Posterior cingulate gyrus (tissue), 11 donors: ENCODE measurements at regions not wholly inside any gene's neighbourhood (a gene's known extent, or its start where the extent isn't known, plus 50 kb on each side); places are given as distances from the start of the nearest gene placed in this dataset.
"Not testable (repeated sequence)": the region's sequence is repeated elsewhere in the genome, so short reads cannot be mapped to it uniquely, and the experiment has no call there.

Experiments
- DNase-seq, 10 donors: peaks; one replicate each; pipeline versions ENCODE4 v3.0.0 to v3.0.0-alpha.2; 2020 to 2021; ENCODE audit warnings: mixed read lengths in 3 of 10
- intact Hi-C: fragments of 100-400 bp; cut with DNase I; formaldehyde crosslinking; loops from one replicate; pipeline ENCODE4 v1.15.1; 2023

DNA sequence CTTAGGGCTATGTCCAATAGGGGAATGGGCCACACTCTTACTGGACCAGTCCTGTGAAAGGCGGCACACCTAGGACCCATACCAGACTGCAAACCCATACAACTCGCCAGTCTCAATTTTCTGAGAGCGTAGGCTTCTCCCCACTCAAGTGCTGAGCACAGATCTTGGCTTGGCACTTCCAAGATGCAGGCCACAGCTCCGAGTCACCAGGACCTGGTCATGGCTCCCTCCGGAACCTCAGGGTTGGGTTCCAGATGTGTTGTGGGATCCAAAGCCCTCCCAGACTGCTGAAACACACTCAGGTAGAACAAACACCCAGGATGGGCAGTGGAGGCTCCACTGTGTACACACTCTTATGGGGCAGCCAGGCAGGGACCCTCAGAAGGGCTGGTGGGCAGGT, 103.3 kb downstream of the TMEM144 start:
- intact Hi-C loops: no loop called here

DNA sequence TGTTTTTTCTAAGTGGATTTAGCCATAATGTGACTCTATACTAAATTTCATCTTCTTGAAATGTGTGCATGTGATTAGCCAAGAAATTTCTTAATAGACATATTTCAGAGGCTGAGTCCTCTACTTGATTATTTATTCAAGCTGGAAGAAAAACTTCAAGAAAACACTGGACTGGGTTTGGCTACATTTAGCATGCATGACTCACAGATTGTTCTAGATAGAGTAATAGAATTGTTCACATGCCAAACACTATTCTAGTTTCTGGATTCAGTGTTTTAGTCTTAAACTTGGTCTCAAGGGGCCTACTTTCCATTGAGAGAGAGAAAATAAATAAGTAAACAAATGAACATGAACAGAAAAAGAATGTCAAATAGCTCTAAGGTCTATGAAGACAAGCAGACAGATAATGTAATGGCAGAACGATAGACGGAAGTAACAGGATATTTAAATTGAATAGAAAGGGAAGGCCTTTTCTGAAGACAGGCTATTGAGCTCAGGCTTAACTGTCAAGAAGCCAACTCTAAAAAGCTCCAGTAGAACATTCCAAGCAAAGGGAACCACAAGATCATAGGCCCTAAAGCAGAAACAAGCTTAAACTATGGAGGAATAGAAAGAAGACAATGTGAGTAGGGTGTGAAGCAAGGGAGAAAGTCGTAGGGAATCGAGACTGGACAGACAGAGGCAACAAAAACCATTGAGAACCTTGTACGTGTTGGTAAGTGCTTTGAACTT, 104.6 kb downstream of the TMEM144 start:
- intact Hi-C loops: no loop called here
- no peak for DNase-seq

More for the DNA sequence above, 103.3 kb downstream of the TMEM144 start:
- no peak for DNase-seq

DNA sequence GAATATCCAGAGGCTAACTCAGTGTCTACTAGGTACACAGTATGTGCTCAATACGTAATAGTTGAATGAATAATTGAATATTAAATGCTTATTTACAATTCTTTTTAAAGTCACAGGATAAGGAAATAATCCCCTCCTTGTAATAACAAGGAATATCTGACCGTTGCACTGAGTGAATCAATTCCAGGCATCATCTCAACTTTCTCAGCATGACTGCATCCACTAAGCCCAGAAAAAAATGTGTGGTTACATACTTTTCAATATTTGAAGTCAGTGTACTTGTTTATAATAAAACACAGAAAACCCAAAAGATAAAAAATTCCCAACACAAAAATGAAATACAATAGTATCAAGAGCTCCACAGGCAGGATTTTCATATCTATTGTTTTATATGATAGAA, 105.4 kb downstream of the TMEM144 start:
- intact Hi-C loops: no loop called here
- DNase-seq: no peak

DNA sequence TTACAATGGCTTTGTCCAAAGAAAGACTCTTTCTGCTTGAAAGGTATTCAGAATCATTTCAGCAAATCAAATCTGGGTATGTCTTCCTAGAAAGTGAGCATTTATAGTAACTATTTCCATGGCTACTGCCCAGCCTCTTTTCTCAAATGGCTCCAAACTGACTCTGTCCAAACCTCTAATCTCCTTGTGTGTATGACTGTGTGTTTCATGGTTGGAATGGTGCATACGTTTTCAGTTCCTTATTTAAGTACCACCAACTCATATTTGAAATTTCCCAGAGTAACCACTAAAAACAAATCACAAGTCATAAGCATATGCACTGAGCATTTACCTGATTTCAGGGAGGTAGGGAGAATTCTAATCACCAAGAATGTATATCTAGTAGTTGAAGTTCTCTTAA, 106.0 kb downstream of the TMEM144 start:
- DNase-seq: no peak
- intact Hi-C loops: no loop called here

DNA sequence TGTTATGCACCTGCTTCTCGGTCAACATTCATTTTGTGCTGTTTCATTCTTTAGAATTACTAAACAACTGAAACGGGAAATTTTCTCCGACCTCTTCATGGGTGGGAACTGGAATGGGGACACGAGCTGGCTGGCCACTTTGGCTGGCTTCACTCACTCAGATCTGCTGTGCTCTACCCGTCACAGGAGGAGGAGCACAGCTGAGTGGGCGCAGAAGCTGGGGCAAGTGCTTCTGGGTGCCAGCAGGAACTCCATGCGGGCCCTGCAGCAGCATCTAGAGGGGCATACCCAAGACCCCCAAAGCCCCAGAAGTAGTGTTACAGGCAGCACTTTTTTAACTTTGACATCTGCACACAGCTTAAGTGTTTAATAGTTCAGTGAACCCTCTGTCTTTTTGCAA, 109.6 kb downstream of the TMEM144 start:
- intact Hi-C loops: no loop called here
- DNase-seq: peak in 1 of 10 donors; percentile 75

DNA sequence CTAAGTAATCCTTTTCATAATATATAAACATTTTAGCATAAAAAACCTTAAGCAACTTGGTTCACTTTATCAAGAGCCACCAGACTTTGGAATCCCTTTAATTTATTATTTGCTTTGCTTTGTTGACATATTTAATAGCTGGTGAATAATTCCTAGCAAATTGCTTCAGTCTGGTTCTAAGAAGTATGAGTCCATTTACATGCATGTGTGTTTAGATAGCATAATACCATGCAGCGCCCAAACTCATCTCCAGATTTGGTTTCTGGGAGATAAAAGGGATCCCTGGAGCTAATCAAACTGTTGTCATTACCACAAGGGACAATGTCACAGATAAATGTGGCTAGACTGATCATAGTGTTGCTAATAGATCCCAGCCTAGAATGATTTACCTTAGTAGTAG, 111.8 kb downstream of the TMEM144 start:
- intact Hi-C loops: no loop called here
- DNase-seq: no peak

DNA sequence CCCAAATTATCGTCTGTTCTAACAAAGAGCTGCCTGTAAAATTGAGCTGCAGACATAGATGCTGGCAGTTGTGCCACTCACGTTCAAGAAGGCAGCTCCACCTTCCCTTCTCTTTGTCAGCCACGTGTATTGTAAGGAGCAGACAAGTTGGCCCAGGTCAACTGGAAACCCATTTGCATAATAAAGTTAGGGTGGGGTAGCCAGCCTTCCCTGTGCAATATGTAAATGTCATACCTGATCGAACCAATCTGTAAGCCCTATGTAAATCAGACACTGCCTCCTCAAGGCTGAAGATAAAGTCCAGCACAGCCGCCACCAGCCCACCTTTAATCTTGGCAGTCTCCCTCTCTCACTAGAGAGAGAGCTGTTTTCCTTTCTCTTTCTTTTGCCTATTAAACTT, 117.2 kb downstream of the TMEM144 start:
- intact Hi-C loops: no loop called here
- no peak for DNase-seq

DNA sequence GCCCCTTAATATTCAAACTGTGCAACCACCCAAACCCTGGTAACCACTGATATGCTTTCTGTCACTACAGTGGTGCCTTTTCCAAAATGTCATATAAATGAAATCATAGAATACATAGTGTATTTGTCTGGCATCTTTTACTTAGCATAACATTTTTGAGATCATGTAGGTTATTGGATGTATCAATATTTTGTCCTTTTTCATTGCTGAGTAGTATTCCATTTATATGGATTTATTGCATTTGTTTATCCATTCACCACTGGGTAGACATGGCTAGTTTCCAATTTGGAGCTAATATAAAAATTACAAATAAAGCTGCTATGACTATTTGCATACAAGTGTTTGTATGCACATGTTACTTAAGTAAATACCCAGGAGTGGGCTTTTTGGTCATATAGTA, 121.6 kb downstream of the TMEM144 start:
- DNase-seq: no peak
- intact Hi-C loops: no loop called here

DNA sequence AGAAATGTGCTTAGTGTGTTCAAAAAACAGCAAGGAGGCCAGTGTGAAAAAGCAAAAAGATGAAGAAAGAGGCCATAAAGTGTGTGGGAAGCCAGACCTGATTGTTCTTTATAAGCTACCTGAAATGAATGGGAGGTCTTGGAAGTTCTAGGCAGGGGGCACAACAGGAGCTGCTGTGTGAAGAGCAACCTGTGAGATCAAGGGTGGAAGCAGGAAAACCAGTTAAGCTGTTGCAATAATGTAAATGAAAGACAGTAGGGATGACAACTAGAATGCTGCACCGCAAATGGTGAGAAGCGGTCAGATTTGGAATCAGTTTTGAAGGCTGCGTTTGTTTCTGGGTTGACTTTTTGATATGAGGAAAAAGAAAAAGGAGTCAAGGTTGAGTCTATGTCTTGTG, 123.5 kb downstream of the TMEM144 start:
- DNase-seq: no peak
- intact Hi-C loops: no loop called here

DNA sequence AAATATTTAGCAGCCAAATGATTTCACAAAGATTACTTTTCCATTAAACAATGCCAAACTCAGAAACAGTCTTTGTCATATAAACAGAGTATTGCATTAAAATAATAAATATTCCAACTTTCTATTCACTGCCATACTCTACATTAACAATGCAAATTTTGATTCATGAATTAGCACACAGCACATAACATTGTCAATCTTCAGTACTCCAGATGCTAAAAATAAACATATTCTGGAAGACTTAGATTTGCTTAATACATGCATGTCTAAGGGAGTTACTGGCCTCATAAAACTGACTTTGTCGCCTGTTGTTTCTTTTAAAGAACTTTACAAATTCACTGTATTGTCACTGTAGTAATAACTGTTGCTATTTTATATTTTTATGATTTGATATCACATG, 131.6 kb downstream of the TMEM144 start:
- intact Hi-C loops: no loop called here

DNA sequence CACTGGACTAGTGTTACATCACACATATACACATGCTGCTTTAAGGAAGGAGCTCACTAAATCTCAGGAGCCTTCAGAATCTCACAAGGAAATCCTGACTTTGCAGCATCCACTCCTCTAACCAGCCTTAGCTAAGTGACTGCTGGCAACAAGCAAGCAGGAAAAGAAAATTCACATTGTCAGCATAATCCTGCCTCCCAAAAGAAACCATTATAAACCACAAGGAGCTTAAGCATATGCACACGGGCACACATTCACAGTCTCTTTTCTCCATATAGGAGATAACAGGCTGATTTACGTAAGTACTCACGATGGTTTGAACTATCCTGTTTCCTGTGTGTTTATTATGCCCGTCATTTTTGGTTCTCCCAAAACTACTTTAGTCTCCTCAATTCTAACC, 136.3 kb downstream of the TMEM144 start:
- intact Hi-C loops: no loop called here
- no peak for DNase-seq

More for the DNA sequence above, 131.6 kb downstream of the TMEM144 start:
- no peak for DNase-seq

DNA sequence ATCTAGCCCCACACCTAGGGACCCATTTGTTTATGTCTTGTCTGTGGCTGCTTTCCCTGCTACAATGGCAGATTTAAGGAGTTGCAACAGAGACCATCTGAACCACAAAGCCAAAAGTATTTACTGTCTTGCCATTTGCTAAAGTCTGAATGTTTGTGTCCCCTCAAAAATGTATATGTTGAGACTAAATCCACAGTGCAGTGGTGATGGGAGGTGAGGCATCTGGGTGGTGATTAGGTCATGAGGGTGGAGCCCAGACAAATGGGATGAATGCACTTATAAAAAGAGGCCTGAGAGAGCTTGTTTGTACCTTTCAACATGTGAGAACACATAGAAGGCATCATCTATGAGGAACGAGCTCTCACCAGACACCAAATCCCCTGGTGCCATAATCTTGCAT, 137.3 kb downstream of the TMEM144 start:
- intact Hi-C loops: no loop called here
- no peak for DNase-seq

DNA sequence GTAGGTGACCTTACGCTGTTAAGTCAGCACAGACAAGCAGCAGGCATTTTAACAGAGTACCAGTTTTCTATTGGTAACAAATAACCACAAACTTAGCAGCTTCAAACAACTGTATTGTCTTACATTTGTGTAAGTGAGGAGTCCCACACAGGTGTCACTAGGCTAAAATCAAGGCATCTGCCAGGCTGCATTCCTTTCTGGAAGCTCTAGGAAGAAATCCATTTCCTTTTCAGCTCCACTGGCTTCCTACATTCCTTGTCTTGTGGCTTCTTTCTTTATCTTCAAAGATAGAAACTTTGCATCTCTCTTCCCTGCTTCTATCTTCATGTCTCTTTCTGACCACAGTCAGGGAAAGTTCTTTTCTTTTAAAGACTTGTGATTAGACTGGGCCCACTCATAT, 139.9 kb downstream of the TMEM144 start:
- no peak for DNase-seq

DNA sequence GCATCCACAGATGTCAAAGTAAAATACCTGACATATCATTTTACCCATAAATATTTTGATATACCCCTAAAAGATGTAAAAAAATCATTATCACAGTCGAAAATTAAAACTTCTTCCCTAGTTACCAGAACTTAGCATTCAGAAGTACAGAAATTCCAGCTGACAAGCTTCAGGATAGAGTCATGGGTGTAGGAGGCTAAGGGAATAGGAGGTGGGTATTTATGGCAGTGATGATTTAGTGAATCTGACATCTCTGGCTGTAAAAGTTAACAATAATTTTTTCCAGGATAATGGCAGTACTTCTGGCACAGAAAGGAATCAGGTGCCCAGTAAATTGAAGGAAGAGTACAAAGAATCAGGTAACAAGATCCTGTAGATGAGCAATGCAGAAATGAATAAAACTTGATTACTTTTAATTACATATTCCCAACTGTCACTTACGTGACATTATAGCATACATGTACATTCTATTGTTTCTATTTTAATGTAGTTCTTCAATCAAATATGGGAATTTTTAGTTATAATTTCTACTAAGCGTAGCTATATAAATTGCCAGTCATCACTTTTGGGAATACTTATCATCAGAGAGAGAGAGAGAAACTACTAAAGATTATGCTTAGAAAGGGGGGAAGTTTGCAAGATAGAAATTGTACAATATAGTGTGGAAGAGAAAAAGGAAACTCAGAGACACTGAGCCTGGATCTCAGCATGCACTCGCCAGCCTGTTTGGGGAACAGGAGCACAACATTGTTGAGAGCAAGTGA, 143.4 kb downstream of the TMEM144 start:
- DNase-seq: no peak
- intact Hi-C loops: no loop called here

More for the DNA sequence above, 139.9 kb downstream of the TMEM144 start:
- intact Hi-C loops: no loop called here

DNA sequence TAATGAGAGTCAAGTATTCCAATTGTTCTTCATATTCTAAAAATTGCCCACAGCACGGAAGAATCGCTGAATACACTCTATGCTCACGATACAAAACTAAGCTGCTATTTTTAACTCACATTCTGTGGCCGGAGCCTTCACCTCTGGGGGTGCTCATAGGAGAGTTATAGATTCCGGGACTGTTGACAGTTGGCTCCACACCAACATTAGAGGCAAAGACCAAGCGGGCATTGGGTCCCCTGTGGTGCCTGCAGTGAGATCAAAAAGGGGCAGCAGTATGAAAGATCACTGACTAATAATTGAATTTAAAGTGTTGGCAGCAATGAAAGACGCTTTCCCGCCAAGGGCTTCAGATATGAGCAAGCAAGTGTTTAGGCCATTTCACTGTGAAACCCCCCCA, 146.0 kb downstream of the TMEM144 start:
- no peak for DNase-seq
- intact Hi-C loops: no loop called here

DNA sequence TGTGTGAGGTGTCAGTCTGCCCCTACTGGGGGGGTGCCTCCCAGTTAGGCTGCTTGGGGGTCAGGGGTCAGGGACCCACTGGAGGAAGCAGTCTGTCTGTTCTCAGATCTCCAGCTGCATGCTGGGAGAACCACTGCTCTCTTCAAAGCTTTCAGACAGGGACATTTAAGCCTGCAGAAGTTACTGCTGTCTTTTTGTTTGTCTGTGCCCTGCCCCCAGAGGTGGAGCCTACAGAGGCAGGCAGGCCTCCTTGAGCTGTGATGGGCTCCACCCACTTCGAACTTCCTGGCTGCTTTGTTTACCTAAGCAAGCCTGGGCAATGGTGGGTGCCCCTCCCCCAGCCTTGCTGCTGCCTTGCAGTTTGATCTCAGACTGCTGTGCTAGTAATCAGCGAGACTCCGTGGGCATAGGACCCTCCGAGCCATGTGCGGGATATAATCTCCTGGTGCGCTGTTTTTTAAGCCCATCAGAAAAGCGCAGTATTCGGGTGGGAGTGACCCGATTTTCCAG, 153.7 kb upstream of the RXFP1 start:
- DNase-seq, intact Hi-C loops: not testable (repeated sequence)

DNA sequence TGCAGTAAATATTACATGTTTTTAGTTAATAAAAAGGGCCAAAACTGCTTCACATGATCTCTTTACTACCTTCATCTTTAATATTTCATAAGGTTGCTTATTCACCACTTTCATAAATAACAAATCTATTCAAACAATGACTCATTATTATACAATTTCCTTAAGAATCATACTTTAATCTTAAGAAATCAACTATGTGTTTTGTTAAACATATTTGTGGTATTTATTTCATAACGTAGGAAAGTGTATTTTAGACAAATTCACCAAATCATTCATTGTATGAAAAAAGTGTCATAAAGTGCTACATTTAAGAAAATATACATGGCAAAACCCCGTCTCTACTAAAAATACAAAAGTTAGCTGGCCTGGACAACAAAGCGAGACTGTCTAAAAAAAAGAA, 150.5 kb upstream of the RXFP1 start:
- DNase-seq: no peak
- intact Hi-C loops: no loop called here

DNA sequence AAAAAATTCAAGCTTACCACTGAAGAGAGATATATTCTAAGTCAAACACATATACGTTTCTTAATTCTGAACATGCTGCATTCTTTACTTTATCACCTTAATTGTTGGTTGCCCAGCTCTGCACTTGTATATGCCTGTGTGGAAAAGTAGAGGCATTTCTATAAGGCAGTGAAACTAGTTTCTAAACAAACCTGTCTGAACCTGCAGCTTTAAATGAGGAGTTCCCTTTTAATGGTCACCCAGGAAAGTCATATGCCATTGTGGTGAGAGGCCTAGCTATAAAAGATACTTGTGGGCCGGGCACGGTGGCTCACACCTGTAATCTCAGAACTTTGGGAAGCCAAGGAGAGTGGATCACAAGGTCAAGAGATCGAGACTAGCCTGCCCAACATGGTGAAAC, 147.4 kb upstream of the RXFP1 start:
- intact Hi-C loops: no loop called here
- no peak for DNase-seq

DNA sequence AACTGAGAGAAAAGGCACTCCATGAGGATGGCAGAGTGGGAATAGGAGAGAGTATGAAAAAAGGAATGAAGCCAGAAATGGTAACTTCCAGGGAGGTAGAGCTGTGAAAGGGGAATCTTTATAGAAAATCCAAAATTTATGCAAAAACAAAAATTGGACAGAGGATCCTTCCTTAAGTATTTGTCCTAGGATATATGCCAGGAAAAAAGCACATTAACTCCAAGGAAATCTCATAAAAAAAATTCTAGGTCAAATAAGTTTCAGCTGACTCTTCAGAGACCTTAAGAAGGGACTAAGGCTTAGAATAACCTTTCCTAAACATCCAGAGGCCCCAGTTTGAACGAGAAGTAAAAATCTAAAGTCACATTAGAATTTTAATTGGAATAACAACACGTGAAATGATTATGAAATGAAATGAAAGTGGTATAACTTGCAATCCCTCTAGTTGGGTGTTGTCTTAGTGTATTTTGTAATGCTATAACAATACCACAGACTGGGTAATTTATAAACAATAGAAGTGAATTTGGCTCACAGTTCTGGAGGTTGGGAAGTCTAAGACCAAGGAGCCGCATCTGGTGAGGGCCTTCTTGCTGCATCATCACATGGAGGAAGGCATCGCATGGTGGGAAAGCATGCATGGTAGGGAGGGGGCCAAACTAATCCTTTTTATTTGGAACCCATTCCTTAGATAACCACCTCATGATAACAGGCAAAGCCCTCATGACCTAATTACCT, 145.4 kb upstream of the RXFP1 start:
- DNase-seq: no peak
- intact Hi-C loops: no loop called here

DNA sequence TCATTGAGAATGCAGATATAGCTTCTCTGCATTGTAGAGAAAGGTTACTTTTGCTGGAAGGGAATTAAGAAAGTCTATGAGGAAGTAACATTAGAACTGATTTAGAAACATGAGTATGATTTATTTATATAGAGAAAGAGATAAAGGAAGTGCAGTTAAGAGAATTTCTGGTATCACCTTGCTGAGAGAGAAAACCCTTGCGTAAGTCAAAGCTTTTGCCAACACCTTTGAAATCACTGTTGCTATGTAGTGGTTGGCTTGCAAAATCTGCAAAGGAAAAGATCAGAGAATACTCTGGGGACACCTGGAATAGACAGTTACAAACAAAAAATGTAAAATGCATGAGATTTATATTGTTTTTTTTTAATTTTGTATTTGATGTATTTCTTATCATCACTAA, 137.3 kb upstream of the RXFP1 start:
- intact Hi-C loops: no loop called here
- DNase-seq: no peak

DNA sequence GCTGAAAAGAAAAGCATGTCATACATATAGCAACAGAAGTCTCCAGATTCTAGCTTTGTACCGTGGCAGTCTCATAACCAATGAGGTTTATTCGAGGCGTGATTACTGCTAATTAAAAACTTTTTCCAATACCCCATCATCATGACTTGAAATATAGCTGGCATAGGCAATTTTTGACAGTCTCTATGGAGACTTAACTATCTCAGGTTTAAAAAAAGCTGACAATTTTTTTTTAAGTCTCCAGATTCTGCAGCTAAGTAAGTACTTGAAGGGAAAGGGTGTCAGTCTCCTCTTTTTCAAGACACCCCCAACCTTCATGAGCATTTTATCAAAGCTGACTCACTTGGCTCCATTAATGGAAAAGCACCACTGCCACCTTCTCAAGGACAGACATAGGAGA, 126.3 kb upstream of the RXFP1 start:
- intact Hi-C loops: no loop called here

More for the DNA sequence above, 126.3 kb upstream of the RXFP1 start:
- no peak for DNase-seq
